ENCODE measurements at regions not wholly inside any gene's neighbourhood (a gene's known extent, or its start where the extent isn't known, plus 50 kb on each side); places are given as distances from the start of the nearest gene placed in this dataset.

- Histone ChIP-seq H3K79me2 (ENCODE audit: insufficient read depth, low read length) (no peaks in the 10 kb centered on the region), H3K9me3 (ENCODE audit: control insufficient read depth in 1 of 2, insufficient read depth in 1 of 2, low read depth in 1 of 2, low read length in 2 of 2) (0 out of 4 replicates have a peak, but pooled peaks cover 0 to 5% of the 10 kb centered on the region in 2 experiments), H3K27ac (ENCODE audit: low read depth, low read length) (no peak overlapping the region), H3K9ac (ENCODE audit: low read length) (no peak overlapping the region), H3K4me3 (replicated peaks in 1 of 2; ENCODE audit: low read depth in 1 of 2, low read length in 2 of 2) (no peak overlapping the region), H3K4me1 (ENCODE audit: control insufficient read depth in 1 of 2, insufficient read depth in 2 of 2, low read length in 2 of 2) (no peaks in the 10 kb centered on the region), H4K20me1 (ENCODE audit: insufficient read depth) (no peaks in the 10 kb centered on the region), H3K36me3 (ENCODE audit: control insufficient read depth in 1 of 2, insufficient read depth in 2 of 2, low read length in 2 of 2) (no peaks in the 10 kb centered on the region), H3K9me2 (ENCODE audit: insufficient read depth) (no peaks in the 10 kb centered on the region), H2AFZ (ENCODE audit: low read depth, low read length, poor library complexity, severe bottlenecking) (no peak overlapping the region), H3K27me3 (ENCODE audit: insufficient read depth, low read length) (no peaks in the 10 kb centered on the region), H3K4me2 (ENCODE audit: low read length) (no peak overlapping the region)
- ATAC-seq (peak; percentile 55; the same call in 1 of the 2 replicates), DNase-seq (ENCODE audit: low read depth, low spot score) (peak; percentile 70)
- intact Hi-C loops (cut with micrococcal nuclease), result loop anchor here (1.0 to 10.0 kb wide), 6 partner anchors 123 to 708 kb away; partner anchors contain the start of gene GFM1
- ChIA-PET POLR2A (no interaction called here), RAD21 (ENCODE audit: low non-redundant PET in 1 of 2, low total read pairs in 2 of 2, uncharacterized antibody in 2 of 2, unreplicated experiment in 2 of 2) (interaction anchor here in 1 of 2 experiments (0.5 to 0.6 kb wide), 2 partner anchors 89 to 209 kb away, joined by 3 to 4 read pairs; no protein-coding TSS in a partner anchor), CTCF (interaction anchor here (1.0 to 4.3 kb wide), 7 partner anchors 17 to 462 kb away, joined by 3 to 22 read pairs (median 6); no protein-coding TSS in a partner anchor)
- TF ChIP-seq ELF1 (IDR thresholded peaks at IDR 0.05; ENCODE audit: borderline replicate concordance, low read depth) (no peak), TCF7L2 (IDR thresholded peaks at IDR 0.05; ENCODE audit: borderline replicate concordance, extremely low read depth, insufficient read depth, insufficient read length) (no peak), ZNF274 (IDR thresholded peaks at IDR 0.05; ENCODE audit: low read depth, low read length) (no peak), SIN3A (IDR thresholded peaks at IDR 0.05; ENCODE audit: low read depth) (no peak), SRF (IDR thresholded peaks at IDR 0.05; ENCODE audit: low read depth) (no peak), ATF3 (IDR thresholded peaks at IDR 0.05) (no peak), CBX3 (IDR thresholded peaks at IDR 0.05; ENCODE audit: low read depth) (peak; percentile 71; the same call in 1 of the 2 replicates), EZH2phosphoT487 (IDR thresholded peaks at IDR 0.05; ENCODE audit: borderline replicate concordance) (no peak), CTCF (IDR thresholded peaks at IDR 0.05 in 2 of 3, conservative IDR thresholded peaks at IDR 0.05 in 1 of 3; ENCODE audit: borderline replicate concordance in 1 of 3, insufficient read depth in 1 of 3, low read depth in 2 of 3, low read length in 2 of 3) (peak; percentile 66 to 90 (median 88)), ZFX (IDR thresholded peaks at IDR 0.05) (no peak), SP1 (IDR thresholded peaks at IDR 0.05; ENCODE audit: low read depth) (no peak), REST (IDR thresholded peaks at IDR 0.05; ENCODE audit: low read depth) (no peak), RAD21 (IDR thresholded peaks at IDR 0.05; ENCODE audit: low read depth) (peak; percentile 94), EGR1 (IDR thresholded peaks at IDR 0.05; ENCODE audit: low read depth) (no peak), POLR2A (IDR thresholded peaks at IDR 0.05; ENCODE audit: borderline replicate concordance, extremely low read depth, insufficient read depth, insufficient read length) (no peak)
- no TSS peak for BruUV-seq (replicated peaks)
Measured at GRCh38 chr3:159252772-159253384, 451.0 kb downstream of the MFSD1 start.

All from HCT116 (cell line).